ENCODE measurements at regions not wholly inside any gene's neighbourhood (a gene's known extent, or its start where the extent isn't known, plus 50 kb on each side); places are given as distances from the start of the nearest gene placed in this dataset.

GRCh38 chr18:65399091-65399490 lies 351.7 kb upstream of the CDH7 start:
- TF ChIP-seq CTCF (IDR thresholded peaks at IDR 0.05) (no peak), POLR2AphosphoS5 (IDR thresholded peaks at IDR 0.05; ENCODE audit: insufficient read depth in 1 of 2, low read depth in 1 of 2) (no peak), POLR2A (IDR thresholded peaks at IDR 0.05) (no peak)
